ENCODE measurements at regions not wholly inside any gene's neighbourhood (a gene's known extent, or its start where the extent isn't known, plus 50 kb on each side); places are given as distances from the start of the nearest gene placed in this dataset.

GRCh38 chr20:51091406-51092195 lies 68.7 kb upstream of the KCNG1 start:
- no peak for DNase-seq

- no peak for DNase-seq
Measured at GRCh38 chr20:51089840-51090239, 66.9 kb upstream of the KCNG1 start.

DNA sequence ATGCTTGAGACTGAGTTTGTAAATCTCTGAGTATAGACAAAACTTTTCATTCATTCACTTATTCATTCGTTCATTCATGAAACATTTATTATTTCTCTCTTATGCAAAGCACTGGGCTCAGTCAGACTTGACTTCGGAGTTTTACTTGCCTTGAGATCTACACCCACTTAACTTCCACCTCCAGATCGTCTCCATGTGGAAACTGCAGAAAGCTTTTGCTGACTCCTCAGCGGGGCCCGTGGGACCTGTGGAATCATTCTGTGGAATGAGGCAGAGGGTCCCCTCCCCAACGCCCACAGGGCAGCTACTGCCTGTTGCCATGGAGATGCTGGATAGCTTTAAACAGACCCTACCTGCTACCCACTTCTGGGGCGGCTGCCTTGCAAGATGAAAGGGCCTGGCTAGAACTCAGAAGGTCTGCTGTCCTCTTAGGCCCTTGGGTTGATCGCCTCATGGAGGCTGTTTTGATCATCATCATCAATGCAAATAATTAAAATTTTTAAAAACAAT lies 66.4 kb upstream of the KCNG1 start:
- DNase-seq = no peak

DNA sequence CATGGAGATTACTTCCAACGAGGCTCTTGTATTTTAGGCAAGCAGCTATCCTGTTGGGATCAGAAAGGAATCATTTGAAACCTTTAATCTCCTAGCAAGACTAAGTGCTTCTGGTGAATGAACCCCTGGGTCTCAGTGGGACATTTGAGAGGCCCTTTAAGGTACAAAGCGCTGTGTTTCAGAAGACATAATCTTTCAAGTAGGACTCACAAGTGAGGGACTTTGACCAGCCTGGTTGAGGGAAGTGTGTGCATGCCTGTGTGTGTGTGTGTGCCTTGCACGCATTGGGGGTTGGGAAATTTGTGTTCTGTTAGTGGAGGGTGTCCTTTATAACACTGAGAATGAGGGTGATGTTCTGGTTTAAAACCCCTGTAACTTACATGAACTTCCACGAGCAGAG lies 64.4 kb upstream of the KCNG1 start:
- no peak for DNase-seq

GRCh38 chr20:51085769-51086168 lies 62.9 kb upstream of the KCNG1 start:
- no peak for DNase-seq

DNA sequence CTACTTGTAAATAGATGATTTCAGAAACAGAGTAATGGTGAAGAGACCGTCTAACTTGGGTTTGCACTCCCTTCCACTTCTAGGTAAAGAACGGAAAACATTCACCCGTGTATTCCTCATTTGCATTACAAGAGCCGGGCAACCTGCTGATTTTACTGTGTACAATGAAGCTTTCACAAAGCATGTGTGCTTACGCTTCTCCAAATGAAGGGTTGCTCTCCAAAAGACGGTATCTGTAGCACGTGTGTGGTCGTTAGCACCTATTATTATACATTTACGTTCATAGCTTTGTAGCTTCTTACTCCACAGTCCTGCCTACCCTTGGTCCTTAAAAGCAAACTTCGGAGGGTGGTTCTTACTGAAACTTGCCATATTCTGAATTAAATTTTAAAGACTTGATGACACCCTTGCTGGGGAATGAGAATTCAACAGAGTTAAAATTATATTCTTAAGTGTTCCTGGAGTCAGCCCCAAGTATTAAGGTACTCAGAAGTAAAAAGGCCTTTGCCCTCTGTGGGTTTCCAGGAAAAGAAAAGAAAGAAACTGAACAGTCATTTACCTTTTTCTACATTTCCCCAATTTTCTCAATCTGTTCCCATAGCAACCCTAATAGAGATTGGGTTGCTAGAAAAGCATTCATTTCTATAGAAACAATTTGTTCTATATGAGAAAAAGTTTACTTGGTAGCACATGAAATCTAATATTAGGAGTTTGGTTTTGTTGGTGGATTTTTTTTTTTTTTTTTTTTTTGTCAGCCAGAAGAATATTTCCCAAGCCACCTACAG lies 61.9 kb upstream of the KCNG1 start:
- no peak for DNase-seq

GRCh38 chr20:51083447-51083846 lies 60.5 kb upstream of the KCNG1 start:
- DNase-seq = no peak

DNA sequence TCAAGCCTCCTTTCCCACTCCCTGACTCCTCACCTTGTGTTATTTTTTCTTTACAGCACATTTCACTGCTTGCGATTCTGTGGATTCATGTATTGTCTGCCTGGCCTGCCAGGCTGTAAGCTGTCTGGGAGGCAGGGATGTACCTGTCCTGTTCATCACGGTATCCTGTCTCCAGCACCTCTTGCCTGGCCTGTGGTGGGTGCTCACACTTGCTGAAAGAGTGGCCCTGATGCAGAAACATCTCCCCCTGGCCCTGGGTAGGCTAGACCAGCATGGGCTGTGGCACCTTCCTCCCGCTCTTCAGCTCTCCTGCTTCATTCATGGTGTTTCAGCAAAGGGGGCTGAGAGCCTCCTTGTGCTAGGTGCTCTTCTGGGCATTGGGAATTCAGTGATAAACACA lies 60.1 kb upstream of the KCNG1 start:
- DNase-seq = no peak

- no peak for DNase-seq
Measured at GRCh38 chr20:51080516-51080915, 57.6 kb upstream of the KCNG1 start.

DNA sequence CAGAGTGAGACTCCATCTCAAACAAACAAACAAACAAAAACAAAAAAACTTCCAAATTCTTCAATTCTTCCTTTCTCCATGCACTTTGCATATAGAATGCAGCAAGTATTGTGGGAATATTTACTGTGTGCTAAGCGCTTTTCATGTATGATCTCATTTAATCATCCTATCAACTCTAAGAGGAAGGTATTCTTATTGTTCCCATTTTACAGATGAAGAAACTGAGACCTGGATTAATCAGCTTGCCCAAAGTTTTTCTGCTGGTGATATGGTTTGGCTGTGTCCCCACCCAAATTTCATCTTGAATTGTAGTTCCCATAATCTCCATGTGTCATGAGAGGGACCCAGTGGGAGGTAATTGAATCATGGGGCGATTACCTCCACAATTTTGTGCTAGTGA lies 56.6 kb upstream of the KCNG1 start:
- DNase-seq = no peak

- DNase-seq = no peak
Measured at GRCh38 chr20:51077686-51078060, 54.8 kb upstream of the KCNG1 start.

DNA sequence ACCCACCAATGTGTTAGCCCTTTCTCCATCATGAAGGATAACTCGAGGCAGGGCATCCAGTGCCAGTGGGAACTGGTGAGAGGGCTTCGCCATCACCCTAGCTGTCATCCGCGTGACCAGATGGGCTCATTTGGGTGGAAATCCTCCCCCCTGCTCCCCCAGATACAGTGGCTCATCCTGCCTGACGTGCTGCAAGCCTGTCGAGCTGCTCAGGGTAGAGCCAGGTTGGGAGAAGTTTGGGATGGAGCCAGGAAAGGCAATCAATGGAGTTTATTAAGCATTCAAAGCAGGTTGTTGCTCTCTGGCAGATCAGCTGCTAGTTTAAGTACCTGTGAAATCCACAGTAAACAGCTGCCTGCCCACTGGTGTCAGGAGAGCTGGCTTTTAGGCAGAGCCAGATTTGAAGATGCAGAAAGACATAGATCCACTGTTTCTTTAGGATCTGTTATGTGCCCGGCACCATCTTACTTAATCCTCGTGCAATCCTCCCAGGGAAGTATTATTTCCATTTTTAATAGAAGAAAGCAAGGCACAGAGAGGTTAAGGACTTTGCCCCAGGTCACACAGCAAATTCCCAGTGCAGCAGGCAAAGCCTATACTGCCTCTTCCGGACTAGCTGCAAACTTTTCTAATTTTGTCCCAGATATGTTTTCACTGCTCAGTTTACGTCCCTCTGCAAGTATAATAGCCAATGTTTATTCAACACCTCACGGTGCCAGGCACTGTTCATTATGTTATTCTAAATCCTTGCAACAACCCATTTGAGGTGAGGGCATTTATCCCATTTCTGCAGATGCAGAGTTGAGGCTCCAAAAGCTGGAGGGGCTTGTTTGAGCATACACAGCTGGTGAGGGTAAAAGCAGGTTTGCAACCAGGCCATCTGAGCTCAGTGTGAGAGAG lies 54.1 kb upstream of the KCNG1 start:
- no peak for DNase-seq

DNA sequence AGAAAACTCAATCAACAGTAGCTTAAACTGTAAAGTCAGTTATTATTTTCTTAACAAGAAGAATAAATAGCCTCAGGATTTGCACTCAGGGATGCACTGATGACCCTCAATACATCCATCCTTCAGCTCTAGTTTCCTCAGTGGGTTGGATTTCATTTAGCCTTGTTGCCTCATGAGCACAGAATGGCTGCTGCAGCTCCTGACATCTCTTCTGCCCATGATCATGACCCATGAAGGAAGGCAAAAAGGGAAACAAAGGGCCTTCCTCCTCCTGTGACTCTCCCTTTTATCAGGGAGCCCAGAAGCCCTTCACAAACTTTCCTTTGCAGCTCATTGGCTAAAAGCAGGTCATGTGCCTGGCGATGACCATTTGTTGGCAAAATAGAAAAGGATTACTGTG lies 51.2 kb upstream of the KCNG1 start:
- no peak for DNase-seq

Measured in stimulated activated CD8-positive, alpha-beta memory T cell treated with anti-CD3 and anti-CD28 coated beads, Interleukin-4, amount 100 ng/mL, for 48 hours (primary cell).